Right lobe of liver (tissue), 4 donors: ENCODE measurements at regions not wholly inside any gene's neighbourhood (a gene's known extent, or its start where the extent isn't known, plus 50 kb on each side); places are given as distances from the start of the nearest gene placed in this dataset.

Experiments
- CTCF ChIP-seq, 4 donors: fragments of 200-600 bp in 3 of 4; fragments of 450-650 bp in 1 of 4; IDR thresholded peaks; one replicate each; pipeline versions ENCODE4 v1.5.1 to v1.8.0; 2016 to 2022; ENCODE audit warnings: antibody characterized with exemption in 4 of 4, mild to moderate bottlenecking in 2 of 4
- POLR2A ChIP-seq: fragments of 450-650 bp; IDR thresholded peaks from one replicate; pipeline ENCODE4 v1.6.1; 2017; ENCODE audit warnings: antibody characterized with exemption, mild to moderate bottlenecking
- donor health status: DM: no; HTN: no; CAD: no.
- donor health status: DM: no; HTN: no; CAD: no.
- donor health status: DM: no; HTN: yes; CAD: no.

GRCh38 chr14:61145903-61146481 lies 135.1 kb downstream of the TMEM30B start:
- TF ChIP-seq CTCF (IDR thresholded peaks at IDR 0.05), result no peak
- TF ChIP-seq POLR2A, result no peak
